ENCODE measurements at regions not wholly inside any gene's neighbourhood (a gene's known extent, or its start where the extent isn't known, plus 50 kb on each side); places are given as distances from the start of the nearest gene placed in this dataset.

DNA sequence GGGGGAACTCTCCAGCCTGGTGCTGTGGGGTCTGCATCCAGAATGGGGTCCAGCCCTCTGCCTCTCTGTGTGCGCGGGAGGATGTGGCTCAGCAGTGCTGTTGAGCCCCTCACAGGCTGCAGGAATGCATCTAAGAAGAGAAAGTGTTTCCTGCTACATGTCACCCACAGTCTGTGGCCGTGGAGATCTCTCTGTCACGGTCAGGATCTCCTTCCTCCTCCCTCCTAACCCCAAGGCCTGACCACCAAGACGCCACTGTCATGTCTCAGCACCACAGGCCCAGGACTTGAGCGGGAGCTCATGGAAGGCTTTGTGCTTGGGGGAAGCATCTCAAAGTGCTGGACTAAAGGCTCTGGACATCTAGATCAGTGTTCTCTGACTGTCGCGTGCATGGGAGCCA is 90.1 kb downstream of the SREK1 start:
- TF ChIP-seq, protein P1, sequence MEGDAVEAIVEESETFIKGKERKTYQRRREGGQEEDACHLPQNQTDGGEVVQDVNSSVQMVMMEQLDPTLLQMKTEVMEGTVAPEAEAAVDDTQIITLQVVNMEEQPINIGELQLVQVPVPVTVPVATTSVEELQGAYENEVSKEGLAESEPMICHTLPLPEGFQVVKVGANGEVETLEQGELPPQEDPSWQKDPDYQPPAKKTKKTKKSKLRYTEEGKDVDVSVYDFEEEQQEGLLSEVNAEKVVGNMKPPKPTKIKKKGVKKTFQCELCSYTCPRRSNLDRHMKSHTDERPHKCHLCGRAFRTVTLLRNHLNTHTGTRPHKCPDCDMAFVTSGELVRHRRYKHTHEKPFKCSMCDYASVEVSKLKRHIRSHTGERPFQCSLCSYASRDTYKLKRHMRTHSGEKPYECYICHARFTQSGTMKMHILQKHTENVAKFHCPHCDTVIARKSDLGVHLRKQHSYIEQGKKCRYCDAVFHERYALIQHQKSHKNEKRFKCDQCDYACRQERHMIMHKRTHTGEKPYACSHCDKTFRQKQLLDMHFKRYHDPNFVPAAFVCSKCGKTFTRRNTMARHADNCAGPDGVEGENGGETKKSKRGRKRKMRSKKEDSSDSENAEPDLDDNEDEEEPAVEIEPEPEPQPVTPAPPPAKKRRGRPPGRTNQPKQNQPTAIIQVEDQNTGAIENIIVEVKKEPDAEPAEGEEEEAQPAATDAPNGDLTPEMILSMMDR (IDR thresholded peaks at IDR 0.05), result no peak

DNA sequence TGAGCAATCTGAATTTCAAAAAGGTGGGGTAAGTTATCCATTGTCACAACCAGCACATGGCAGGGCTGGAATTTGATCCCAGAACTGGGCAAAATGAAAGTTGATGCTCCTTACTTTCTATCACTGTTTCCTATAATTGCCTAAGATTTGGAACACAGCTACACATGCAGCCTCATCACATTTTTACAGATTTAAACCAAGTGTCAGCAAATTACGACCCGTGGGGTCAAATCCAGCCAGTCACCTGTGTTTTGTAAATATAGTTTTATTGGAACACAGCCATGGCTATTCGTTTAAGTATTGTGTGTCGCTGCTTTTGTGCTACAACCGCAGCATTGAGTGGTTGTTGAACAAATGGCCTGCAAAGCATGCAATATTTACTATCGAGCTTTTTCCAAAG is 94.3 kb downstream of the SREK1 start:
- intact Hi-C loops (cut with DNase I), result no loop called here
- ATAC-seq, result no peak
- no peak for DNase-seq

More for the DNA sequence above, 90.1 kb downstream of the SREK1 start:
- Histone ChIP-seq H3K9me3 (no peaks in the 10 kb centered on the region), H3K4me1 (no peaks in the 10 kb centered on the region), H3K27me3 (ENCODE audit: insufficient read depth in 3 of 3, low read length in 2 of 3) (no peaks in the 10 kb centered on the region), H3K4me3 (no peak overlapping the region), H3K27ac (no peak overlapping the region), H3K36me3 (ENCODE audit: insufficient read depth in 1 of 2, low read depth in 1 of 2) (no peaks in the 10 kb centered on the region)
- no peak for ATAC-seq
- intact Hi-C loops (cut with DNase I), result no loop called here
- DNase-seq, result no peak
- 82 to 94% (median 90%) methylated on average over 8 of the region's 8 CpGs for WGBS, 3 donors

GRCh38 chr5:66239034-66239433 is 94.9 kb downstream of the SREK1 start:
- no peaks in the 10 kb centered on the region for H3K9me3 ChIP-seq
- H3K4me3 ChIP-seq, result no peak overlapping the region
- TF ChIP-seq, protein P1 (IDR thresholded peaks at IDR 0.05), result no peak
- DNase-seq (no peak), ATAC-seq (no peak)
- H3K27me3 ChIP-seq (ENCODE audit: insufficient read depth in 3 of 3, low read length in 2 of 3), result no peaks in the 10 kb centered on the region
- H3K27ac ChIP-seq, result no peak overlapping the region
- 49 to 61% (median 52%) methylated on average over 1 of the region's 1 CpG for WGBS, 3 donors
- intact Hi-C loops (cut with DNase I), result no loop called here
- H3K4me1 ChIP-seq, result no peaks in the 10 kb centered on the region
- H3K36me3 ChIP-seq (ENCODE audit: insufficient read depth in 1 of 2, low read depth in 1 of 2), result no peaks in the 10 kb centered on the region

More for the DNA sequence above, 94.3 kb downstream of the SREK1 start:
- WGBS, 3 donors, result 67 to 73% (median 71%) methylated on average over 6 of the region's 6 CpGs
- no peaks in the 10 kb centered on the region for H3K9me3 ChIP-seq
- no peak overlapping the region for H3K27ac ChIP-seq
- H3K27me3 ChIP-seq (ENCODE audit: insufficient read depth in 3 of 3, low read length in 2 of 3), result no peaks in the 10 kb centered on the region
- no peaks in the 10 kb centered on the region for H3K36me3 ChIP-seq (ENCODE audit: insufficient read depth in 1 of 2, low read depth in 1 of 2)
- TF ChIP-seq, protein P1 (IDR thresholded peaks at IDR 0.05), result no peak
- no peak overlapping the region for H3K4me3 ChIP-seq
- H3K4me1 ChIP-seq, result no peaks in the 10 kb centered on the region

GRCh38 chr5:66241136-66241825 is 97.2 kb downstream of the SREK1 start:
- ATAC-seq, result no peak
- no peak overlapping the region for H3K4me3 ChIP-seq
- intact Hi-C loops (cut with DNase I), result no loop called here
- no peaks in the 10 kb centered on the region for H3K4me1 ChIP-seq
- no peaks in the 10 kb centered on the region for H3K9me3 ChIP-seq
- no peak for DNase-seq
- TF ChIP-seq, protein P1 (IDR thresholded peaks at IDR 0.05), result no peak
- no peaks in the 10 kb centered on the region for H3K36me3 ChIP-seq (ENCODE audit: insufficient read depth in 1 of 2, low read depth in 1 of 2)
- 84 to 87% (median 86%) methylated on average over 12 of the region's 12 CpGs for whole genome bisulfite sequencing, 3 donors
- no peaks in the 10 kb centered on the region for H3K27me3 ChIP-seq (ENCODE audit: insufficient read depth in 3 of 3, low read length in 2 of 3)
- no peak overlapping the region for H3K27ac ChIP-seq
